C1 segment of cervical spinal cord (tissue), 14 donors: ENCODE measurements at regions not wholly inside any gene's neighbourhood (a gene's known extent, or its start where the extent isn't known, plus 50 kb on each side); places are given as distances from the start of the nearest gene placed in this dataset.

Source experiments
- DNase-seq, 14 donors: peaks; one replicate each; lab custom pipeline; 2025; lab: John Stamatoyannopoulos, UW

DNA sequence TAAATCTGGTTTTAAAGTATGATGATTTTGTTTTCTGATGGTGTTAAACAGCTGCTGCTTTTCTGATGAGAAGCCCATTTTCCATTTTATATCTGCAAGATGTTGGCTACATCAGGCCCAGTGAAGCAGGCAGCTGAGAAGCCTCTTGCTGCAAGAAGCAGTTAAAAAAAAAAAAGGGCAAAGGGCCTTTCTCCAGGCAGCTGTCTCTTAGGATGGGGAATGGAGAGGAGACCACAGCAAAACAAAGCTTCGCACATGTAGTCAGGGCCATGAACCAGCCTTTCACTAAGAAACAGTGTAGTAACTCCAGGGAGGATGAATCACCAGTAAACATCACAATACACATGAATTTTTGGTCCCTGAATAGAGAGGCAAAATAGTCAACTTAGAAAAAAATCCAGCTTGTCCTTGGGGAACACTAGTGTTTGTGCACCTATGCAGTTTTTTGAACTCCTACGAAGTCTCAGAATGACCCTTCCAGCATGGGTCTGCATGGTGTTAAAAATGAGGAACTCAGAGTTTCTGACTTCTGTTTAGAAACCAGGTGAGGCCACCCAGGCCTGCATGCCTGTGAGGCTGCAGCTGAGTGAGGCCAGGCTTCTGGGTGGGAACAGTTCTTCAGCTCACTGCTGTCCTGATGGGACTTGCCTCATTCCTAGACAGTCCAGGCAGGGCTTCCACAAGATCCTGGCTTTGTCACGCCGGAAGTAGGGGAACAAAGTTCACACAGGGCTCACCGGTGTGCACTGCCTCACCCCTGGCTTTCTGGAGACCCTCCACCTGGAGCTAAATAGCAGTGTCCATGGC is 518.7 kb downstream of the MCTP2 start:
- DNase-seq = no peak

GRCh38 chr15:94760348-94760747 is 529.0 kb downstream of the MCTP2 start:
- DNase-seq = no peak

GRCh38 chr15:94761574-94761973 is 530.2 kb downstream of the MCTP2 start:
- no peak for DNase-seq

DNA sequence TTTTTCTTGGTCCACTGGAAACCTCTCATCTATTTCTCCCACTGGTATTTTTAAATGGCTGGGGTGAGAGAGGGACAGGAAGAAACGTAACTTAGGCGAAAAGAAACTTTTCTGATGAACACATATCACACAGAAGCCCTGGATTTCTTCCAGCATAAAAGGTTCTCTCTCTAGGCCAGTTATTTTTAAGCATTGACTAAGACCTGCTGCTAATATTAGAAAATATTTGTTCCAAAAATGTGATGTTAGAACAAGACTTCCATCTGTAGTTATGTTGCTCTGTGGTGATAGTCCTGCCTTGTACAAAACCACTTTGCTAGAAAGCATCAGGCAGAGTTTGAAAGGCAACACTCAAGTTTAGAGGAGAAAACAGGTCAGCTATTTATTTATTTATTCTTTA is 537.7 kb downstream of the MCTP2 start:
- no peak for DNase-seq

DNA sequence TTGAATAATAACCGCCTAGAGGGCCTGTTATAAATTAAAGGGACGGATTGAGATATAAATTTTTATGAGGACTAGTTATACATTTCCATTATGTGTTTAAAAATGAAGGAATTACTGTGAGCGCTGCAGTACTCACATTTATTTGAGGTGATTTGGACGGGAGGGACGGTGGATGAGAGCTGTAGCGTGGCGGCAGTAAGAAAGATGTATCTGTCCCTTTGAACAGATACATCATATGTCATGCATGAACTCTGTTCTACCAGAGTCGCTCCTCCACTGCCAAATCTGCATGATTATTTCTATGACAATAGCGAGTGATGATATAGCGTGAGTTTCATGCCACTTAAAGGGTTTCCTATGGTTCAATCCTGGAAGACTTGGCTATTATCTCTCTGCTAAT is 538.8 kb downstream of the MCTP2 start:
- no peak for DNase-seq

DNA sequence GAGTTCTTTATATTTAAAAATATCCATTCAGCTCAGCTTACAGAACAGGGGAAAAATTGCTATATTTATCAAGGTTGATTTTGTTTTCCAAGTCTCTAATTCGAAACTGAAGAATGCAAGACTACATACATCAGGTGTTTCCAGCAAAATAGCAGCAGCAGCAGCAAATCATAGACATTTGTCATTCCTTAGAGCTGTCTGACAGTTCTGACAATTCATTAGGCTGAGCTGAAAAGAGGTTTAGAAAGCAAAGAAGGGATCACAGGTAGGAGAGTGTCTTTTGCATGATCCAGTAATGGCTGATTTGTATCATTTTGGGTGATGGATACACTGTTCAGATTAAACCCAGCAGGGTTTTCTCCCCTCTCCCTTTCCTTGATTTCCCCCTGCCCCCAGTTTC is 545.7 kb downstream of the MCTP2 start:
- no peak for DNase-seq

GRCh38 chr15:94778840-94779239 is 547.5 kb downstream of the MCTP2 start:
- DNase-seq = no peak

DNA sequence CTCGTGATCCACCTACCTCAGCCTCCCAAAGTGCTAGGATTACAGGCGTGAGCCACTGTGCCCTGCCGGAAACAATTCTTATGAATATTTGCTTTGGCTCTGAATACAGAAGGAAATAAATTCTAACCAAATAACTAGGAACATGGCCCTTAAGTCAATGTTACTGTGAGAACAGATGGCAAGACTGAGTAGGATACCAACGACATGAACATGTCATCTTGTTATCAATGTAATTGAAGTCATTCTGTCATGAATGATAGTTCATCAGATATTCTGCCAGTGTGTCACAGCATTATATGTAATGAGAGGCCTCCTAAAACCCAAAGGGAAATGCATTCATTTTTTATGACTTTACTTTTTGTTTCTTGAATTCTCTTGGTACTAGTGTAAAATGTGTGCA is 548.8 kb downstream of the MCTP2 start:
- no peak for DNase-seq

- DNase-seq = no peak
Measured at GRCh38 chr15:94785091-94785490, 553.7 kb downstream of the MCTP2 start.

GRCh38 chr15:94791008-94791407 is 559.6 kb downstream of the MCTP2 start:
- DNase-seq = no peak

DNA sequence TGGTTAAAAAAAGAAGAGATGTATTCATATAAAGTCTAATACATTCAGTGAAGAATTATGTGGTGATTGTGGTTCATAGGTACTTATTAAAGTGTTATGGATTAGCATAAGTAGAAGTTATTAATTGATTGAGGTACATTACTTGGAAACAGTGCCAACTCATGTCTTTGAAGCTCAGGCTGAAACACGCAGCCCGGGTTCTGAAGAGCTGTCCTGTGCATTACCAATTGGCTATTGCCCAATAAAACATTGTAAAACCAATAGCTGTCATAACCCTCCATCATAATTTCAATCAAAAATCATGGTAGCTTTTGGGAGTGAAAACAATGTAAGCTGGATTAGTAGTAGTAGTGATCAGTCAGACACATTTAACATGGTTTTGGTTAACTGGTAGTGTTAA is 560.1 kb downstream of the MCTP2 start:
- no peak for DNase-seq

DNA sequence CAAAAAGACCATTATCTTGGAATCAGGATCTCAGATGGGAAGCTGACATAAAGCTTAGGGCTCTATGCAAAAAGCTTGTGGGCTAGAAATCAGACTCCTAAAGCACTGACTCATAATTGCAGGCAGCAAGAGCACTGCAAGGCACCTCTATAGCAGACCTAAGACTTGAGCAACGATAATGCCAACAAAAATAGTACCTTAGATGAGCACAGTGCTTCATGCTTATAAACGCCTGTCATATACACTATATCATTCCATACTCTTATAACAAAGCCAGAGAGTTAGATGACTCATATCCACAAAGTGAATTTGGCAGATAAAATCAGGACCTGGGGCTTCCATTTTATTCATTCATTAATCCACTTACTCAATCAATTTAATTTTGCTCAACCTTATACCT is 560.8 kb downstream of the MCTP2 start:
- no peak for DNase-seq

DNA sequence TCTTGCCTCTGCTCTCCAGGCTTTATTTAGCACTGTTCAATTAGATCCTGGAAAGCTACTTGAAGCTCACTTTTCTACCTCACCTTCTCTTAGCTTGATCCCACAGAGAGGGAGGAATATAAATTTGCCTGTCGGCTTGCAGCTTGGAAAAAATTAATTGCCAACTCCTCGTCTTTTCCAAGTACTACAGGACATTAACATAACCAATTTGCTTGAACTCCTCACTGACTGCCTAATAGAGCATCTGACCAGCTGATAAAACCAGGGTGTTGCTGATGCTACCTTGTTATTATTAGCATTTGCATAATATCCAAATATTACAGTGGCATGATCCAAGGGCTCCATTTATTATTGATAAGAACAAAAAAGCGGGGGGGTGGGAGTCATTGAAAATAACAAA is 561.8 kb downstream of the MCTP2 start:
- DNase-seq = no peak

DNA sequence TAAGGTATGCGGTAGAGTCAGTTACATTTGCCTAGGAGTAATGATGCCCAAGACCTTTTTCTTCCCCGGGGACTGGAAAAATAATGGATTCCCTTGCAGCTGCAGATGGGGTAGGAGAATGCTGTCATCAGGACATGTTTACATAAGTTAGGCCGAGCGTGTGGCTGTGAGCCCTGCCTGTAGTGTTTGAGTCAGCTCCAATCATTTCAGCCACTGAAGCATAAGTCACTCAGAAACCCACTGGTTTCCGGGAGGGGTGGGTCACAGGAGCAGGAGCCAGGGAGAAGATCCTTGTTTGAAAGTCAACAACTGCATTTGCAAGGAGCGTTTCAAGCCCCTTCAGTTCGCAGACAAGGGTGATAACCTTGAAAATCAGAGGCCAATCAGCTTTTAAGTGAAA is 562.3 kb downstream of the MCTP2 start:
- DNase-seq = no peak

- no peak for DNase-seq
Measured at GRCh38 chr15:94804613-94805012, 573.3 kb downstream of the MCTP2 start.

GRCh38 chr15:94815110-94815731 is 583.9 kb downstream of the MCTP2 start:
- no peak for DNase-seq

- no peak for DNase-seq
Measured at GRCh38 chr15:94815914-94816313, 584.6 kb downstream of the MCTP2 start.

- DNase-seq = no peak
Measured at GRCh38 chr15:94829887-94830884, 598.8 kb downstream of the MCTP2 start.

DNA sequence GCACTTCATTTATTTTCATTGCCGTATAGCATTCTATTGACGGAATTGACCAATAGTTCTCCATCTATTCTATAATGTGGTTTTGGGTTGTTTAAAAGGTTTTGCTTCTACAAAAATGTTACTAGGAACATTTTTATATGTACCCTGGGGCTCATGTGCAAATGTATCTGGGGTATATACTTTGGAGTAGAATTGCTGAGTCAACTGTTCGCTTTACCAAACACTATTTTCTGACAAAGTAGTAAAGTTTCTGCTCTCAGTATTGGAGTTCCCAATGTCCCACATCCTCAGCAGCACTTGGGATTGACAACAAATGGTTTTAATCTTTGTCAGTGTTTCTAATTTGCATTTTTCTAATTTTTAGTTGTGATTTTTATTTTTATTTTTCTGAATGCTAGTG is 602.6 kb downstream of the MCTP2 start:
- DNase-seq = no peak

- no peak for DNase-seq
Measured at GRCh38 chr15:94834494-94834893, 603.1 kb downstream of the MCTP2 start.

GRCh38 chr15:94838281-94838680 is 606.9 kb downstream of the MCTP2 start:
- DNase-seq = no peak
